Ovary (tissue), 7 donors: ENCODE measurements at regions not wholly inside any gene's neighbourhood (a gene's known extent, or its start where the extent isn't known, plus 50 kb on each side); places are given as distances from the start of the nearest gene placed in this dataset.

Source experiments
- DNase-seq, 5 donors: peaks; one replicate each; pipeline ENCODE4 v3.0.0-alpha.2; 2019 to 2020
- H3K27ac ChIP-seq, 2 donors: fragments of 200-600 bp; one replicate each; pipeline versions ENCODE4 v1.5.1 to v1.8.0; 2019 to 2022
- H3K27me3 ChIP-seq: fragments of 200-600 bp; one replicate; pipeline ENCODE4 v1.8.0; 2022
- H3K36me3 ChIP-seq: fragments of 200-600 bp; sonication (generic); one replicate; pipeline ENCODE4 v1.5.1; 2019
- H3K4me1 ChIP-seq: one replicate; pipeline ENCODE4 v1.8.1; 2013; ENCODE audit warnings: mild to moderate bottlenecking, moderate library complexity; ENCODE audit not compliant: insufficient read depth
- H3K4me3 ChIP-seq: fragments of 200-600 bp; sonication (generic); one replicate; pipeline ENCODE4 v1.5.1; 2017
- H3K9me3 ChIP-seq, 2 donors: fragments of 200-600 bp in 1 of 2; sonication (generic) in 1 of 2; one replicate each; pipeline versions ENCODE4 v1.5.1 to v1.8.1; 2013 to 2019; ENCODE audit warnings: mild to moderate bottlenecking in 1 of 2, moderate library complexity in 1 of 2
- EP300 ChIP-seq: sonication (generic); formaldehyde crosslinking; IDR thresholded peaks from one replicate; pipeline ENCODE4 v1.6.1; 2017; ENCODE audit warnings: antibody characterized with exemption
- POLR2A ChIP-seq: fragments of 450-650 bp; IDR thresholded peaks from one replicate; pipeline ENCODE4 v1.6.1; 2017; ENCODE audit warnings: antibody characterized with exemption, mild to moderate bottlenecking, moderate library complexity
- WGBS, 3 donors: extraction: QIAGEN DNeasy Blood & Tissue Kit in 1 of 3; methylation state at CpG; one replicate each; pipeline versions ENCODE4 v1.1.5 to v1.1.7; 2013 to 2017; 5-methylcytosine and 5-hydroxymethylcytosine counted together
- intact Hi-C, 4 donors: fragments of 100-400 bp; cut with DNase I; formaldehyde crosslinking; loops; one replicate each; pipeline versions ENCODE4 v1.11.0 to v1.15.1; 2022 to 2023
- TF ChIP-seq, protein P1 (sequence below), 3 donors: fragments of 450-650 bp in 2 of 3; fragments of 200-600 bp in 1 of 3; IDR thresholded peaks; one replicate each; pipeline versions ENCODE4 v1.5.1 to v1.8.0; 2016 to 2022; ENCODE audit warnings: antibody characterized with exemption in 3 of 3, mild to moderate bottlenecking in 1 of 3
- donor health status: DM: no; HTN: no; CAD: no; lungs with moderate emphysema.
- donor health status: DM: no; HTN: no; CAD: no.
- donor health status: Bipolar disorder and iron deficiency.
- donor health status: DM: no; HTN: no; CAD: no.
- donor health status: DM: yes; HTN: yes; CAD: no.

GRCh38 chr1:218112862-218113261 lies 172.2 kb upstream of the RRP15 start:
- TF ChIP-seq, protein P1, sequence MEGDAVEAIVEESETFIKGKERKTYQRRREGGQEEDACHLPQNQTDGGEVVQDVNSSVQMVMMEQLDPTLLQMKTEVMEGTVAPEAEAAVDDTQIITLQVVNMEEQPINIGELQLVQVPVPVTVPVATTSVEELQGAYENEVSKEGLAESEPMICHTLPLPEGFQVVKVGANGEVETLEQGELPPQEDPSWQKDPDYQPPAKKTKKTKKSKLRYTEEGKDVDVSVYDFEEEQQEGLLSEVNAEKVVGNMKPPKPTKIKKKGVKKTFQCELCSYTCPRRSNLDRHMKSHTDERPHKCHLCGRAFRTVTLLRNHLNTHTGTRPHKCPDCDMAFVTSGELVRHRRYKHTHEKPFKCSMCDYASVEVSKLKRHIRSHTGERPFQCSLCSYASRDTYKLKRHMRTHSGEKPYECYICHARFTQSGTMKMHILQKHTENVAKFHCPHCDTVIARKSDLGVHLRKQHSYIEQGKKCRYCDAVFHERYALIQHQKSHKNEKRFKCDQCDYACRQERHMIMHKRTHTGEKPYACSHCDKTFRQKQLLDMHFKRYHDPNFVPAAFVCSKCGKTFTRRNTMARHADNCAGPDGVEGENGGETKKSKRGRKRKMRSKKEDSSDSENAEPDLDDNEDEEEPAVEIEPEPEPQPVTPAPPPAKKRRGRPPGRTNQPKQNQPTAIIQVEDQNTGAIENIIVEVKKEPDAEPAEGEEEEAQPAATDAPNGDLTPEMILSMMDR (IDR thresholded peaks at IDR 0.05) = no peak
- TF ChIP-seq EP300 = no peak
- no peak for TF ChIP-seq POLR2A
- DNase-seq = no peak
- H3K27me3 ChIP-seq = no peaks in the 10 kb centered on the region
- H3K27ac ChIP-seq = no peak overlapping the region
- 20 to 41% (median 27%) methylated on average over 1 of the region's 1 CpG for WGBS, 3 donors
- H3K4me3 ChIP-seq = no peak overlapping the region
- intact Hi-C loops = no loop called here
- H3K36me3 ChIP-seq = no peaks in the 10 kb centered on the region
- no peaks in the 10 kb centered on the region for H3K4me1 ChIP-seq
- H3K9me3 ChIP-seq = no peaks in the 10 kb centered on the region

DNA sequence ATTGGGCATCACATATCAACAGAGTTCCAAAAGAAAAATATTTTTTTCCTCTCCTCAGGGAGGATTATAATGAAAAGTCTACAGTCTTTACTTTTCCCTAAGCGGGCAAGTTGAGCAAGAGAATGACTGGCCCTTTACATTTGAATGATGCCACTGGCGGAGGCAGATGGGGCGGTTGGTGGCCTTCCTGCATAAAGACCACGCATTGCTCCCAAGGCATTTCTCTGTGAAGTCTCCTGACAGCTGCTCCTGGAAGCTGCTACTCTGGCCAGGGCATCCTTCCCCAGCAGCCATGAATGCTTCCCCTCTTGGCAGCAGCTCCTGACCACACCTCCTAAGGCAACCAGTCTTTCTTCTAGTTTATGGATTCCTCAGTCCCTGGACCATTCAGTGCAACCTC lies 161.1 kb upstream of the RRP15 start:
- no peak overlapping the region for H3K4me3 ChIP-seq
- no peak for DNase-seq
- H3K36me3 ChIP-seq = no peaks in the 10 kb centered on the region
- intact Hi-C loops = no loop called here
- no peaks in the 10 kb centered on the region for H3K4me1 ChIP-seq
- no peak overlapping the region for H3K27ac ChIP-seq
- H3K27me3 ChIP-seq = no peaks in the 10 kb centered on the region
- 55 to 61% (median 56%) methylated on average over 4 of the region's 4 CpGs for WGBS, 3 donors
- H3K9me3 ChIP-seq = no peaks in the 10 kb centered on the region
- TF ChIP-seq, protein P1 (IDR thresholded peaks at IDR 0.05) = no peak
- no peak for TF ChIP-seq POLR2A
- TF ChIP-seq EP300 = no peak

DNA sequence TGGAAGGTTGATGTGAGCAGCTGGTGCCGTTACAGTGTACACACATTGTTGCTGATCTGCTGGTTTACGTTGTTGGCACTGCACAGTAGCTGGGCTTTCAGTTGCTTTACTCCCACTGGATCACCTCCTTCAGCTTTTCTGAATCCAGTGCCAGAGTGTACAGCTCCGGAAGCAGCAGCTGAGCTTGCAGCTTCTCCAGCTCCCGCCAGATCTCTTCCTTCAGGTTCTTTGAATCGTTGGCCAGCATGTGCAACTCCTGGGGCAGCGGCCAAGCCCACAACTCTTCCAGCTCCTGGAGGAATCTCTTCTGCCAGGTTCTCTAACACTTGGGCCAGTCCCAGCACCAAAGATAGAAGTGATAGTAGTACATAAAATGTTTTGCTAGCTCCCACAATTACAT lies 149.7 kb upstream of the RRP15 start:
- Histone ChIP-seq H3K36me3 (no peaks in the 10 kb centered on the region), H3K4me1 (no peaks in the 10 kb centered on the region), H3K27ac (no peak overlapping the region), H3K27me3 (no peaks in the 10 kb centered on the region), H3K4me3 (no peak overlapping the region), H3K9me3 (no peaks in the 10 kb centered on the region)
- DNase-seq = no peak
- intact Hi-C loops = no loop called here
- TF ChIP-seq POLR2A (no peak), EP300 (no peak)
- TF ChIP-seq, protein P1 (IDR thresholded peaks at IDR 0.05) = no peak
- 81 to 90% (median 88%) methylated on average over 6 of the region's 6 CpGs for WGBS, 3 donors

DNA sequence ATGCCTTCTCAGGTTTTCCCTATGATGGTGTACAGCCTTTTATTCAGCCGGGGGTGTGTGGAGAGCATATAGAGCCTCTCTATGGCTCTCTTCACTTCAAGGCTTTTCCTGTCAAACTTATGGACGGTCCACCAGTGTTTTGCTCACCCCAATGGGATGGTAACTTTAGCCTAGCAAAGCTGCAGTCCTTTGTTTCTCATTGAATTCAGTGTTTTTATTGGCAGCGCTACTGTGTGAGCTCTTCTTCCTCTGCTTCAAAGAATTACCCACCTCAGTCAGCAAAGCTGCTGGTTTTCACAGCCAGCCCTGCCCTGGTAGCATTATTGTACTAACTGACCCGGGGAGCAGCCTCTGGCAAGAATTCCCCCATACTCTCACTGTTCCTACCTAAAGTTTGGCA lies 145.3 kb upstream of the RRP15 start:
- H3K4me1 ChIP-seq = no peaks in the 10 kb centered on the region
- no peaks in the 10 kb centered on the region for H3K27me3 ChIP-seq
- no peaks in the 10 kb centered on the region for H3K36me3 ChIP-seq
- DNase-seq = no peak
- no peaks in the 10 kb centered on the region for H3K9me3 ChIP-seq
- H3K4me3 ChIP-seq = no peak overlapping the region
- no peak overlapping the region for H3K27ac ChIP-seq
- intact Hi-C loops = no loop called here
- TF ChIP-seq, protein P1 (IDR thresholded peaks at IDR 0.05) = no peak
- no peak for TF ChIP-seq EP300
- TF ChIP-seq POLR2A = no peak
- WGBS, 3 donors = 71 to 75% (median 75%) methylated on average over 4 of the region's 4 CpGs

DNA sequence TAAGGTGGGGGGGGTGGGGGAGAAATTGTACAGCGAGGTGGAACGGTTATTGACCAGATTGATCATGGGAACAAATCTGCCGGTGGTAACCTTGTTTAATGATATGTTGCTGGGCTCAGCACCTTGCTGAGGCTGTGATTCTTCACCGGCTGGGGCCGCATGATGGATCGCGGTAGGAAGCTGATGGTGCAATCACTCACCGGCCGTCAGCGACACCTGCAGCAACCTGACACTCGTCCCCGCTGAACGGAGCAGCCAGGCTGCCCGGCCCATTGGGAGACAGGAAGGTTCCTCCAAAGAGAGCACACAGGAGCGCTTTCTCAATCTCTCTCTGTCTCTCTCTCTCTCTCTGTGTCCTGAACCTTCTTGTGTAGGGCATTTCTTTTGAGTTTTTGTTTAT lies 128.5 kb upstream of the RRP15 start:
- Histone ChIP-seq H3K27ac (no peak overlapping the region), H3K4me1 (no peaks in the 10 kb centered on the region), H3K27me3 (no peaks in the 10 kb centered on the region), H3K36me3 (no peaks in the 10 kb centered on the region), H3K4me3 (no peak overlapping the region), H3K9me3 (no peaks in the 10 kb centered on the region)
- intact Hi-C loops = no loop called here
- TF ChIP-seq, protein P1 (IDR thresholded peaks at IDR 0.05) = no peak
- TF ChIP-seq POLR2A (no peak), EP300 (no peak)
- 7 to 9% (median 7%) methylated on average over 15 of the region's 15 CpGs for WGBS, 3 donors
- DNase-seq = no peak
